GM19372 (cell line): ENCODE measurements at regions not wholly inside any gene's neighbourhood (a gene's known extent, or its start where the extent isn't known, plus 50 kb on each side); places are given as distances from the start of the nearest gene placed in this dataset.
"Not testable (repeated sequence)": the region's sequence is repeated elsewhere in the genome, so short reads cannot be mapped to it uniquely, and the experiment has no call there.

Experiments used
- ATAC-seq: cut with Tn5 transposase; IDR thresholded peaks from one replicate; pipeline ENCODE4 v1.9.1; 2021; ENCODE audit warnings: mild to moderate bottlenecking, low read depth, moderate library complexity; ENCODE audit not compliant: unreplicated experiment

GRCh38 chr7:16098585-16099179 lies 322.7 kb downstream of the CRPPA start:
- ATAC-seq = no peak

- no peak for ATAC-seq
Measured at GRCh38 chr7:16098058-16098457, 323.3 kb downstream of the CRPPA start.

GRCh38 chr7:16095171-16095950 lies 326.0 kb downstream of the CRPPA start:
- no peak for ATAC-seq

- no peak for ATAC-seq
Measured at GRCh38 chr7:16094651-16095050, 326.7 kb downstream of the CRPPA start.

- no peak for ATAC-seq
Measured at GRCh38 chr7:16092711-16093110, 328.6 kb downstream of the CRPPA start.

- ATAC-seq = no peak
Measured at GRCh38 chr7:16091701-16092310, 329.5 kb downstream of the CRPPA start.

GRCh38 chr7:16089801-16090200 lies 331.5 kb downstream of the CRPPA start:
- no peak for ATAC-seq

- no peak for ATAC-seq
Measured at GRCh38 chr7:16089191-16089590, 332.1 kb downstream of the CRPPA start.

GRCh38 chr7:16086743-16087142 lies 334.6 kb downstream of the CRPPA start:
- ATAC-seq = no peak

- ATAC-seq = not testable (repeated sequence)
Measured at GRCh38 chr7:16085780-16086179, 335.6 kb downstream of the CRPPA start.

GRCh38 chr7:16084875-16085274 lies 336.5 kb downstream of the CRPPA start:
- ATAC-seq = no peak

GRCh38 chr7:16084370-16084769 lies 337.0 kb downstream of the CRPPA start:
- no peak for ATAC-seq

GRCh38 chr7:16083931-16084330 lies 337.4 kb downstream of the CRPPA start:
- no peak for ATAC-seq

- no peak for ATAC-seq
Measured at GRCh38 chr7:16080131-16080530, 341.2 kb downstream of the CRPPA start.

GRCh38 chr7:16079723-16080122 lies 341.6 kb downstream of the CRPPA start:
- ATAC-seq = no peak

GRCh38 chr7:16078076-16078952 lies 343.0 kb downstream of the CRPPA start:
- peak; percentile 81 for ATAC-seq

GRCh38 chr7:16071246-16071857 lies 350.0 kb downstream of the CRPPA start:
- ATAC-seq = peak; percentile 88

GRCh38 chr7:16070806-16071205 lies 350.5 kb downstream of the CRPPA start:
- ATAC-seq = no peak

- ATAC-seq = no peak
Measured at GRCh38 chr7:16069998-16070397, 351.3 kb downstream of the CRPPA start.

GRCh38 chr7:16068183-16068582 lies 353.2 kb downstream of the CRPPA start:
- no peak for ATAC-seq
